ENCODE measurements at regions not wholly inside any gene's neighbourhood (a gene's known extent, or its start where the extent isn't known, plus 50 kb on each side); places are given as distances from the start of the nearest gene placed in this dataset.
A peak's percentile ranks its signal among the peaks of the same experiment; 100 is the strongest.

GRCh38 chr12:84507956-84508850 lies 404.4 kb downstream of the SLC6A15 start:
- Histone ChIP-seq H3K27ac (replicated peaks) (peak overlapping the region; percentile 71), H3K27me3 (ENCODE audit: low read depth) (no peaks in the 10 kb centered on the region), H3K9me3 (replicated peaks) (no peaks in the 10 kb centered on the region), H3K4me1 (peaks cover 25% of the 10 kb centered on the region), H3K4me3 (peak overlapping the region; percentile 22), H3K36me3 (no peaks in the 10 kb centered on the region)
- intact Hi-C loops (cut with micrococcal nuclease), result no loop called here
- DNase-seq, result peak; percentile 28
- TF ChIP-seq CTCF (IDR thresholded peaks at IDR 0.05; ENCODE audit: borderline replicate concordance), result peak; percentile 38

GRCh38 chr12:84506282-84506681 lies 406.3 kb downstream of the SLC6A15 start:
- H3K4me1 ChIP-seq, result peaks cover 25% of the 10 kb centered on the region
- H3K27ac ChIP-seq (replicated peaks), result peak overlapping the region; percentile 46
- peak; percentile 20 for DNase-seq
- no peaks in the 10 kb centered on the region for H3K27me3 ChIP-seq (ENCODE audit: low read depth)
- no peaks in the 10 kb centered on the region for H3K9me3 ChIP-seq (replicated peaks)
- intact Hi-C loops (cut with micrococcal nuclease), result no loop called here
- H3K36me3 ChIP-seq, result no peaks in the 10 kb centered on the region
- no peak for TF ChIP-seq CTCF (IDR thresholded peaks at IDR 0.05; ENCODE audit: borderline replicate concordance)
- no peak overlapping the region for H3K4me3 ChIP-seq

GRCh38 chr12:84502907-84503787 lies 409.5 kb downstream of the SLC6A15 start:
- DNase-seq, result no peak
- H3K36me3 ChIP-seq, result no peaks in the 10 kb centered on the region
- H3K9me3 ChIP-seq (replicated peaks), result no peaks in the 10 kb centered on the region
- no peaks in the 10 kb centered on the region for H3K27me3 ChIP-seq (ENCODE audit: low read depth)
- peaks cover 17% of the 10 kb centered on the region for H3K4me1 ChIP-seq
- H3K27ac ChIP-seq (replicated peaks), result no peak overlapping the region
- TF ChIP-seq CTCF (IDR thresholded peaks at IDR 0.05; ENCODE audit: borderline replicate concordance), result peak; percentile 66
- no peak overlapping the region for H3K4me3 ChIP-seq
- intact Hi-C loops (cut with micrococcal nuclease), result no loop called here

- DNase-seq, result no peak
- intact Hi-C loops (cut with micrococcal nuclease), result no loop called here
- no peaks in the 10 kb centered on the region for H3K27me3 ChIP-seq (ENCODE audit: low read depth)
- H3K4me3 ChIP-seq, result no peak overlapping the region
- TF ChIP-seq CTCF (IDR thresholded peaks at IDR 0.05; ENCODE audit: borderline replicate concordance), result no peak
- no peaks in the 10 kb centered on the region for H3K36me3 ChIP-seq
- peaks cover 11% of the 10 kb centered on the region for H3K4me1 ChIP-seq
- no peaks in the 10 kb centered on the region for H3K9me3 ChIP-seq (replicated peaks)
- no peak overlapping the region for H3K27ac ChIP-seq (replicated peaks)
Observed at GRCh38 chr12:84502180-84502860, 410.3 kb downstream of the SLC6A15 start.

- no peak for TF ChIP-seq CTCF (IDR thresholded peaks at IDR 0.05; ENCODE audit: borderline replicate concordance)
- H3K9me3 ChIP-seq (replicated peaks), result no peaks in the 10 kb centered on the region
- intact Hi-C loops (cut with micrococcal nuclease), result no loop called here
Observed at GRCh38 chr12:84497819-84498218, 414.8 kb downstream of the SLC6A15 start.

More at GRCh38 chr12:84497819-84498218, 414.8 kb downstream of the SLC6A15 start:
- no peaks in the 10 kb centered on the region for H3K36me3 ChIP-seq
- no peaks in the 10 kb centered on the region for H3K27me3 ChIP-seq (ENCODE audit: low read depth)
- no peak overlapping the region for H3K4me3 ChIP-seq
- no peaks in the 10 kb centered on the region for H3K4me1 ChIP-seq
- no peak overlapping the region for H3K27ac ChIP-seq (replicated peaks)
- DNase-seq, result no peak
